ENCODE measurements at regions not wholly inside any gene's neighbourhood (a gene's known extent, or its start where the extent isn't known, plus 50 kb on each side); places are given as distances from the start of the nearest gene placed in this dataset.

DNA sequence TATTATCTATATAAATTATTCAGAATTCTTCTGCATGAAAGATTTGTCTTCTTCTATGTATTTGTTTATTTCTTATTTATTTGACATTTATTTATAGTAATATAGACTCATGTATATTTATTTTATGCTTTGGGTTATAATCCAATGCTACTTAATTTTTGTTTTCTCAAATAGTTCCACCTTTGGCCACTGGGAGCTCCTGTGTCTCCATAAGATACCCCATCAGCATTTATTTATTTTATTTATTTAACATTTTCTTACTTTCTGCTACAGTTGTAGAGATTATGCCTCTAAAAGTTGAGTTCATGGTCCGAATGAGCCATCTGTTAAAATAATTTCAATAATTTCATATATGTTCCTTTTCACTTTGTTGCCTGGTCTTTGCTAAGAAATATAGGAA, 289.4 kb downstream of the ADGRL2 start:
- no peaks in the 10 kb centered on the region for H3K36me3 ChIP-seq
- H3K27ac ChIP-seq: no peak overlapping the region
- WGBS, 2 donors: 80 to 87% methylated on average over 1 of the region's 1 CpG
- H3K4me3 ChIP-seq: no peak overlapping the region
- H3K4me1 ChIP-seq: no peaks in the 10 kb centered on the region
- TF ChIP-seq POLR2A (IDR thresholded peaks at IDR 0.05) (no peak), EP300 (IDR thresholded peaks at IDR 0.05) (no peak), POLR2AphosphoS5 (IDR thresholded peaks at IDR 0.05) (no peak), CTCF (IDR thresholded peaks at IDR 0.05) (no peak)
- no peaks in the 10 kb centered on the region for H3K27me3 ChIP-seq
- no peaks in the 10 kb centered on the region for H3K9me3 ChIP-seq
- intact Hi-C loops (cut with DNase I): no loop called here
- no peak for DNase-seq

GRCh38 chr1:82086739-82087138, 286.0 kb downstream of the ADGRL2 start:
- TF ChIP-seq EP300 (IDR thresholded peaks at IDR 0.05) (no peak), POLR2AphosphoS5 (IDR thresholded peaks at IDR 0.05) (no peak), POLR2A (IDR thresholded peaks at IDR 0.05) (no peak), CTCF (IDR thresholded peaks at IDR 0.05) (no peak)
- no peaks in the 10 kb centered on the region for H3K36me3 ChIP-seq
- no peak overlapping the region for H3K4me3 ChIP-seq
- DNase-seq: no peak
- no peaks in the 10 kb centered on the region for H3K4me1 ChIP-seq
- H3K27ac ChIP-seq: no peak overlapping the region
- 46% methylated on average over 2 of the region's 2 CpGs for WGBS, 2 donors
- H3K9me3 ChIP-seq: no peaks in the 10 kb centered on the region
- intact Hi-C loops (cut with DNase I): no loop called here
- H3K27me3 ChIP-seq: no peaks in the 10 kb centered on the region

GRCh38 chr1:82079607-82080006, 278.9 kb downstream of the ADGRL2 start:
- no peak for DNase-seq
- Histone ChIP-seq H3K4me1 (no peaks in the 10 kb centered on the region), H3K27me3 (no peaks in the 10 kb centered on the region), H3K4me3 (no peak overlapping the region), H3K9me3 (no peaks in the 10 kb centered on the region), H3K36me3 (no peaks in the 10 kb centered on the region), H3K27ac (no peak overlapping the region)
- intact Hi-C loops (cut with DNase I): no loop called here
- WGBS, 2 donors: 80 to 90% methylated on average over 1 of the region's 1 CpG
- TF ChIP-seq CTCF (IDR thresholded peaks at IDR 0.05): no peak
- no peak for TF ChIP-seq POLR2A (IDR thresholded peaks at IDR 0.05)
- TF ChIP-seq EP300 (IDR thresholded peaks at IDR 0.05): no peak
- TF ChIP-seq POLR2AphosphoS5 (IDR thresholded peaks at IDR 0.05): no peak

- no peaks in the 10 kb centered on the region for H3K4me1 ChIP-seq
- TF ChIP-seq POLR2AphosphoS5 (IDR thresholded peaks at IDR 0.05) (no peak), POLR2A (IDR thresholded peaks at IDR 0.05) (no peak), EP300 (IDR thresholded peaks at IDR 0.05) (no peak), CTCF (IDR thresholded peaks at IDR 0.05) (no peak)
- no peak overlapping the region for H3K4me3 ChIP-seq
- no peak for DNase-seq
- H3K9me3 ChIP-seq: no peaks in the 10 kb centered on the region
- WGBS, 2 donors: 72 to 89% methylated on average over 1 of the region's 1 CpG
- no peak overlapping the region for H3K27ac ChIP-seq
- intact Hi-C loops (cut with DNase I): no loop called here
- no peaks in the 10 kb centered on the region for H3K27me3 ChIP-seq
- no peaks in the 10 kb centered on the region for H3K36me3 ChIP-seq
Observed at GRCh38 chr1:82073659-82074058, 272.9 kb downstream of the ADGRL2 start.

DNA sequence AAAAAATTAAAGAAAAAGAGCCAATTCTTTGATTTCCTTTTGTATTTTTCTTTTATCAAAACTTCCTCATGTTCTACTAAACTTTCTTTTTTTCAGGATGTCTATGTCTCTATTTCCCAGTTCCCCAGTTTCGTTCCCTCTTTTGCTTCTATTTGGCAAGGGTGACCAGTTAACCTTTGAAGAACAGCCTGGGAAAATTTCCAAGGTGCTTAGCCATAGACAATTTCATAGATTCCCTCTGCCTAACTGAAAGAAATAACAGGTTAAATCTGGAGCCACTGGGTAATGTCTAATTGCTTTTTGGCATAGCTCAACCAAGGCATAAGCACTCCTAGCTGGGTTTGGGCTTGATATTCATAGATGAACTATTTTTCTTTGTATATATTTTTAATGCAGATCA, 272.3 kb downstream of the ADGRL2 start:
- intact Hi-C loops (cut with DNase I): no loop called here
- no peaks in the 10 kb centered on the region for H3K27me3 ChIP-seq
- no peaks in the 10 kb centered on the region for H3K4me1 ChIP-seq
- TF ChIP-seq CTCF (IDR thresholded peaks at IDR 0.05) (no peak), POLR2AphosphoS5 (IDR thresholded peaks at IDR 0.05) (no peak), EP300 (IDR thresholded peaks at IDR 0.05) (no peak), POLR2A (IDR thresholded peaks at IDR 0.05) (no peak)
- no peak overlapping the region for H3K4me3 ChIP-seq
- H3K36me3 ChIP-seq: no peaks in the 10 kb centered on the region
- DNase-seq: no peak
- no peaks in the 10 kb centered on the region for H3K9me3 ChIP-seq
- 28 to 71% methylated on average over 1 of the region's 1 CpG for WGBS, 2 donors
- H3K27ac ChIP-seq: no peak overlapping the region
